ENCODE measurements at regions not wholly inside any gene's neighbourhood (a gene's known extent, or its start where the extent isn't known, plus 50 kb on each side); places are given as distances from the start of the nearest gene placed in this dataset.

GRCh38 chr4:13208558-13209193 is 275.5 kb downstream of the RAB28 start:
- H3K4me2 ChIP-seq (ENCODE audit: low read length) = no peak overlapping the region
- no peak overlapping the region for H2AFZ ChIP-seq (ENCODE audit: low read depth, low read length)
- no peak for TF ChIP-seq EZH2phosphoT487 (IDR thresholded peaks at IDR 0.05; ENCODE audit: low read depth)
- TF ChIP-seq CTCF (IDR thresholded peaks at IDR 0.05; ENCODE audit: low read depth, low read length) = no peak
- no peak overlapping the region for H3K9ac ChIP-seq (ENCODE audit: low read length)
- no peaks in the 10 kb centered on the region for H3K4me1 ChIP-seq (ENCODE audit: low read length)
- no peak overlapping the region for H3K4me3 ChIP-seq (ENCODE audit: low read length)
- no peaks in the 10 kb centered on the region for H3K27me3 ChIP-seq (ENCODE audit: low read depth, low read length)
- no peaks in the 10 kb centered on the region for H3K36me3 ChIP-seq (replicated peaks; ENCODE audit: low read depth, low read length)
- H3K9me3 ChIP-seq (ENCODE audit: insufficient read depth, low read length) = no peaks in the 10 kb centered on the region
- no peaks in the 10 kb centered on the region for H3K79me2 ChIP-seq (ENCODE audit: low read length)
- no peak overlapping the region for H3K27ac ChIP-seq (ENCODE audit: low read length)
- H4K20me1 ChIP-seq (ENCODE audit: insufficient read depth, low read length) = no peaks in the 10 kb centered on the region

- H3K27ac ChIP-seq (ENCODE audit: low read length) = no peak overlapping the region
- no peak overlapping the region for H3K4me3 ChIP-seq (ENCODE audit: low read length)
- H3K36me3 ChIP-seq (replicated peaks; ENCODE audit: low read depth, low read length) = no peaks in the 10 kb centered on the region
- no peak overlapping the region for H2AFZ ChIP-seq (ENCODE audit: low read depth, low read length)
- no peaks in the 10 kb centered on the region for H3K4me1 ChIP-seq (ENCODE audit: low read length)
- H3K9me3 ChIP-seq (ENCODE audit: insufficient read depth, low read length) = no peaks in the 10 kb centered on the region
- TF ChIP-seq CTCF (IDR thresholded peaks at IDR 0.05; ENCODE audit: low read depth, low read length) = no peak
- H3K79me2 ChIP-seq (ENCODE audit: low read length) = no peaks in the 10 kb centered on the region
- H3K27me3 ChIP-seq (ENCODE audit: low read depth, low read length) = no peaks in the 10 kb centered on the region
- no peaks in the 10 kb centered on the region for H4K20me1 ChIP-seq (ENCODE audit: insufficient read depth, low read length)
- H3K4me2 ChIP-seq (ENCODE audit: low read length) = no peak overlapping the region
- H3K9ac ChIP-seq (ENCODE audit: low read length) = no peak overlapping the region
Observed at GRCh38 chr4:13207226-13207625, 276.9 kb downstream of the RAB28 start.

GRCh38 chr4:13203101-13203500 is 281.0 kb downstream of the RAB28 start:
- TF ChIP-seq EZH2phosphoT487 (IDR thresholded peaks at IDR 0.05; ENCODE audit: low read depth) (no peak), CTCF (IDR thresholded peaks at IDR 0.05; ENCODE audit: low read depth, low read length) (no peak)
- H3K9me3 ChIP-seq (ENCODE audit: insufficient read depth, low read length) = no peaks in the 10 kb centered on the region
- no peaks in the 10 kb centered on the region for H3K4me1 ChIP-seq (ENCODE audit: low read length)
- no peaks in the 10 kb centered on the region for H3K36me3 ChIP-seq (replicated peaks; ENCODE audit: low read depth, low read length)
- H3K27me3 ChIP-seq (ENCODE audit: low read depth, low read length) = no peaks in the 10 kb centered on the region
- no peak overlapping the region for H2AFZ ChIP-seq (ENCODE audit: low read depth, low read length)
- H3K9ac ChIP-seq (ENCODE audit: low read length) = no peak overlapping the region
- H3K4me2 ChIP-seq (ENCODE audit: low read length) = no peak overlapping the region
- H3K27ac ChIP-seq (ENCODE audit: low read length) = no peak overlapping the region
- no peaks in the 10 kb centered on the region for H3K79me2 ChIP-seq (ENCODE audit: low read length)
- H3K4me3 ChIP-seq (ENCODE audit: low read length) = no peak overlapping the region
- no peaks in the 10 kb centered on the region for H4K20me1 ChIP-seq (ENCODE audit: insufficient read depth, low read length)

GRCh38 chr4:13202701-13203100 is 281.4 kb downstream of the RAB28 start:
- H4K20me1 ChIP-seq (ENCODE audit: insufficient read depth, low read length) = no peaks in the 10 kb centered on the region
- no peaks in the 10 kb centered on the region for H3K79me2 ChIP-seq (ENCODE audit: low read length)
- no peak overlapping the region for H3K4me2 ChIP-seq (ENCODE audit: low read length)
- H3K27me3 ChIP-seq (ENCODE audit: low read depth, low read length) = no peaks in the 10 kb centered on the region
- H3K4me1 ChIP-seq (ENCODE audit: low read length) = no peaks in the 10 kb centered on the region
- TF ChIP-seq EZH2phosphoT487 (IDR thresholded peaks at IDR 0.05; ENCODE audit: low read depth) (no peak), CTCF (IDR thresholded peaks at IDR 0.05; ENCODE audit: low read depth, low read length) (no peak)
- no peaks in the 10 kb centered on the region for H3K9me3 ChIP-seq (ENCODE audit: insufficient read depth, low read length)
- H3K27ac ChIP-seq (ENCODE audit: low read length) = no peak overlapping the region
- no peak overlapping the region for H3K4me3 ChIP-seq (ENCODE audit: low read length)
- H3K36me3 ChIP-seq (replicated peaks; ENCODE audit: low read depth, low read length) = no peaks in the 10 kb centered on the region
- no peak overlapping the region for H2AFZ ChIP-seq (ENCODE audit: low read depth, low read length)
- no peak overlapping the region for H3K9ac ChIP-seq (ENCODE audit: low read length)
